Psoas muscle (tissue), 7 donors: ENCODE measurements at regions not wholly inside any gene's neighbourhood (a gene's known extent, or its start where the extent isn't known, plus 50 kb on each side); places are given as distances from the start of the nearest gene placed in this dataset.
"Not testable (repeated sequence)": the region's sequence is repeated elsewhere in the genome, so short reads cannot be mapped to it uniquely, and the experiment has no call there.

ENCODE experiments used
- ATAC-seq, 4 donors: fragments of 200-7000 bp; cut with Tn5 transposase; one replicate each; pipeline ENCODE4 v1.9.1; 2020; ENCODE audit warnings: moderate library complexity in 3 of 4, mild to moderate bottlenecking in 2 of 4
- DNase-seq, 2 donors: peaks; one replicate each; pipeline ENCODE4 v3.0.0-alpha.2; 2020
- H3K27ac ChIP-seq: fragments of 200-600 bp; one replicate; pipeline ENCODE4 v1.8.0; 2022
- H3K27me3 ChIP-seq, 3 donors: fragments of 200-600 bp in 1 of 3; one replicate each; pipeline versions ENCODE4 v1.6.1 to v1.8.0; 2013 to 2022; ENCODE audit warnings: low read length in 2 of 3, mild to moderate bottlenecking in 2 of 3, moderate library complexity in 1 of 3; ENCODE audit not compliant: insufficient read depth in 3 of 3
- H3K36me3 ChIP-seq, 2 donors: fragments of 200-600 bp in 1 of 2; one replicate each; pipeline versions ENCODE4 v1.6.1 to v1.8.0; 2013 to 2022; ENCODE audit warnings: low read depth in 1 of 2, mild to moderate bottlenecking in 1 of 2, moderate library complexity in 1 of 2; ENCODE audit not compliant: insufficient read depth in 1 of 2
- H3K4me1 ChIP-seq: fragments of 200-600 bp; one replicate; pipeline ENCODE4 v1.8.0; 2022
- H3K4me3 ChIP-seq: fragments of 200-600 bp; one replicate; pipeline ENCODE4 v1.8.0; 2022; ENCODE audit warnings: mild to moderate bottlenecking
- H3K9me3 ChIP-seq: fragments of 200-600 bp; one replicate; pipeline ENCODE4 v1.8.0; 2022
- WGBS, 3 donors: extraction: QIAGEN DNeasy Blood & Tissue Kit; methylation state at CpG; one replicate each; pipeline versions ENCODE4 v1.1.6 to v1.1.7; 2013; 5-methylcytosine and 5-hydroxymethylcytosine counted together
- intact Hi-C, 2 donors: fragments of 100-400 bp; cut with DNase I; formaldehyde crosslinking; loops; one replicate each; pipeline versions ENCODE4 v1.11.0 to v1.14.2; 2022
- donor health status: healthy with polysubstance abuse.
- donor health status: DM: no; HTN: no; CAD: no; lungs with moderate emphysema.
- donor health status: Bipolar disorder and iron deficiency.
- donor health status: healthy.
- donor health status: DM: yes; HTN: yes; CAD: no.
- donor health status: DM: no; HTN: no; CAD: no.
- donor health status: DM: yes; HTN: yes; CAD: no.

DNA sequence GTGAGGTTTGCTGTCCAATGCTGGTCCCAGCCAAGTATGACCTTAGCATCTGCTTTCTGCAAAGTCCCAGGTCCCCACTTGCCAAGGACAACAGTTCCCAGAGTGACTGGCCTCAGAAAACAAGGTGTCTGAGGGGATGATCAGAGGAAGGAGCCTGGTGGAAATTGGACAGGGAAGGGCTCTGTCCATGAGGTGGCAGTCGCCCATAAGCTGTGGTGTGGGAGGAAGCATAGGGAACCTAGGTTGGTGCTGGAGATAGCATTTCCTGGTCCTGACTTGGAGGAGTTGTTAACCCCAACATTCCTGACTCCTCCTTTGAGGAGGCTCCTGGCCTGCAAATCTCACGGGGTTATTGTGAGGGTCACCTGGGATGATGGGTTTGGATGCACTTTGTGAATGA is 77.8 kb downstream of the LIMS4 start:
- H3K4me3 ChIP-seq, H3K27ac ChIP-seq, DNase-seq, H3K9me3 ChIP-seq, H3K36me3 ChIP-seq, intact Hi-C loops, H3K27me3 ChIP-seq, H3K4me1 ChIP-seq: not testable (repeated sequence)
- WGBS, 3 donors, result 75 to 86% methylated on average over 1 of the region's 2 CpGs; no CpG with 5 or more reads in 1 of the 3 donors
- ATAC-seq, result peak in 3 of 4 donors; percentile 40 to 49 (median 43)

GRCh38 chr2:110392366-110392765 is 80.2 kb downstream of the LIMS4 start:
- H3K27me3 ChIP-seq, intact Hi-C loops, H3K4me3 ChIP-seq, H3K4me1 ChIP-seq, ATAC-seq, H3K36me3 ChIP-seq, H3K9me3 ChIP-seq, H3K27ac ChIP-seq: not testable (repeated sequence)
- WGBS, 3 donors, result 89 to 97% (median 94%) methylated on average over 5 to 8 of the region's 8 CpGs
- DNase-seq, result peak in 1 of 2 donors; percentile 35

DNA sequence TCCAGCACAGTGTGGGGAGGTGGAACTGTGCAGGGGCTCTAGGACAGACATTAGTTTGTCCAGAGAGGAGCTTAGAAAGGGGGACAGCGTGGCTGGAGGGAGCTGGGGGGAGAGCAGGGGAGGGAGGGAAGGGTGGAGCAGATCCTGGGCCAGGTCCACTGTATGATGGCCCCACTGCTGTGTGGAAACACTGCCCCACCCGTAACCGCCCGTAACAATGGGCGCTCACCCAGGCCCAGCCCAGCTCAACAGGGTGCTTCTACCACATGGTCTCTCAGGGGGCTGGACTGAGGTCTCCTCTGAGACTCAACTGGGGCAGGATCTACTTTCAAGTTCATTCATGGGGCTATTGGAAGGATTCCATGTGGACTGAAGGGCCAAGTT is 81.6 kb downstream of the LIMS4 start:
- intact Hi-C loops, H3K36me3 ChIP-seq, H3K27me3 ChIP-seq, H3K9me3 ChIP-seq, H3K4me3 ChIP-seq, H3K4me1 ChIP-seq, H3K27ac ChIP-seq: not testable (repeated sequence)
- 98% methylated on average over 4 of the region's 5 CpGs; no CpG with 5 or more reads in 2 of the 3 donors for WGBS, 3 donors
- peak in 1 of 4 donors; percentile 18 for ATAC-seq
- DNase-seq, result peak in 1 of 2 donors; percentile 35

DNA sequence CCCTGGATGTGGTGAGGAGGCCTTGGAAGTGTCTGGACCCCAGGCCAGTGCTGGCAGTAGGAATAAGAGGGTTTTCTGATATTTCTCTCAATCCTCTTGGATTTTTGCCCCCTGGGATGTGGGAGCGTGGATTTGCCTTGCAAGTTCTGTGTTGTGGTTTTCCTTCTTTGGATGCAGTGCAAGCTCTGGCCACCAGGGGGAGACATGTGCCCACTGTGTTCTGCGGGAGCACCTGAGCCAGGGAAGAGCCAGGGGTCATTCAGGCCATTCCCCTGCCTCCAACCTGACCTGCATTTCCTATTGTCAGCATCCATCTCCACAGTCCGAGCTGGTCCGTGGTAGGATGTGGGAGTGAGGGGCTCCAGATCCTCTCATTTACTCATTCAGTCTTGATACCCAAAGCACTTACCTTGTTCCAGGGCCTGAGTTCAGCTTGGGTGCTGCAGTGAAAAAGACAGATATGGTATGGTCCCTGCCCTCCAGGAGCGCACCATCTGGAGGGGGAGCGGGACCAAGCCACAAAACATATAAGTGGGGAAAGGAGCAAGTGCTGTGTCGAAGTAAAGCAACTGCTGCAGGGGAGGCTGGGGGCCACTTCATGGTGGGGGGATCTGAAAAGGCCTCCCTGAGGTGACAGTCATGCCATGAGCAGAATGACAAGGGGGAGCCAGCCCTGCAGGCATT is 82.1 kb downstream of the LIMS4 start:
- H3K9me3 ChIP-seq, DNase-seq, H3K4me3 ChIP-seq, H3K27me3 ChIP-seq, H3K4me1 ChIP-seq, H3K27ac ChIP-seq, H3K36me3 ChIP-seq, intact Hi-C loops: not testable (repeated sequence)
- ATAC-seq, result peak; percentile 55 to 75 (median 66)
- WGBS, 3 donors, result 70 to 80% (median 73%) methylated on average over 4 to 5 of the region's 7 CpGs

DNA sequence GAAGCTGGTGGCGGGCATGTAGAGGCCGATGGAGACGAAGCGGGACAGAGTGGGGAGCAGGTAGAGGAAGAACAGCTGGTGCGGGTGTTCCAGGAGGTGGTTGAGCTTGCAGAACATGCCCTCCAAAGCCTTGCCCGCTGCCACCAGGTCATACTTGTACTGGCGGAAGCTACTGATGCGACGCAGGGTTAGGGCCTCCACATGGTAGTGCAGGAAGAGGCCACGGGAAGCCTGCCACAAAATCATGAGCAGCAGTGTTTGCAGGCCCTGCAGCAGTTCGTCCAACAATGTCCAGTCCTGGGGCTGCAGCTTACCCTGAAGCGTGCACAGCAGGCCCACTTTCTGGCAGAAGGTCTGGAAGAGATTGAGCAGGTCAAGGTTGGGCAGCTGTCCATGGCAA is 85.6 kb downstream of the LIMS4 start:
- intact Hi-C loops, DNase-seq, H3K9me3 ChIP-seq, H3K36me3 ChIP-seq, H3K27ac ChIP-seq, H3K4me1 ChIP-seq, H3K27me3 ChIP-seq, ATAC-seq, H3K4me3 ChIP-seq: not testable (repeated sequence)
- WGBS, 3 donors, result 84 to 94% (median 91%) methylated on average over 5 to 6 of the region's 12 CpGs

- 79 to 85% (median 83%) methylated on average over 7 of the region's 10 CpGs for WGBS, 3 donors
- H3K36me3 ChIP-seq, H3K27me3 ChIP-seq, H3K4me3 ChIP-seq, H3K27ac ChIP-seq, H3K4me1 ChIP-seq, ATAC-seq, intact Hi-C loops, H3K9me3 ChIP-seq, DNase-seq: not testable (repeated sequence)
These were observed 86.1 kb downstream of the LIMS4 start for GRCh38 chr2:110386546-110386945.

DNA sequence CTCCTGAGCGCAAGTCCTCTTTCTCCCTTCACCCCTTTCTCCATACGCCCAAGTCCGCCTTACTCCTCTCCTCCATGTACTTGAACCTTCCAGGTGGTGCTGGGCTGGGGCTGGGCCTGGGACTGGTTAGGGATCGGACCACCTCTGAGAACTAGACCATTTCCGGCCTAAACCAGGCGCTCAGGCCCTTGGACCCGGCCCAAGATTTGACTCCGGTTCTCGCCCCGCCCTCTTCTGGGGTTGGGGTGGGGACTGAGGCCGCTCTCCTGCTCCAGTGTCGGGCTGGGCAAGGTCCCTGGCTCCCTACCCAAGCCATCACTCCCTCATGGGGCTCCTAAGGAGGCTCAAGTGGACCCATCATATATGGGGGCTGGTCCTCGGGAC is 87.9 kb downstream of the LIMS4 start:
- H3K4me3 ChIP-seq, H3K9me3 ChIP-seq, H3K36me3 ChIP-seq, intact Hi-C loops, DNase-seq, H3K27ac ChIP-seq, H3K27me3 ChIP-seq, H3K4me1 ChIP-seq: not testable (repeated sequence)
- WGBS, 3 donors, result no CpG with 5 or more reads among the region's 13 CpGs
- peak; percentile 20 to 34 (median 27) for ATAC-seq

DNA sequence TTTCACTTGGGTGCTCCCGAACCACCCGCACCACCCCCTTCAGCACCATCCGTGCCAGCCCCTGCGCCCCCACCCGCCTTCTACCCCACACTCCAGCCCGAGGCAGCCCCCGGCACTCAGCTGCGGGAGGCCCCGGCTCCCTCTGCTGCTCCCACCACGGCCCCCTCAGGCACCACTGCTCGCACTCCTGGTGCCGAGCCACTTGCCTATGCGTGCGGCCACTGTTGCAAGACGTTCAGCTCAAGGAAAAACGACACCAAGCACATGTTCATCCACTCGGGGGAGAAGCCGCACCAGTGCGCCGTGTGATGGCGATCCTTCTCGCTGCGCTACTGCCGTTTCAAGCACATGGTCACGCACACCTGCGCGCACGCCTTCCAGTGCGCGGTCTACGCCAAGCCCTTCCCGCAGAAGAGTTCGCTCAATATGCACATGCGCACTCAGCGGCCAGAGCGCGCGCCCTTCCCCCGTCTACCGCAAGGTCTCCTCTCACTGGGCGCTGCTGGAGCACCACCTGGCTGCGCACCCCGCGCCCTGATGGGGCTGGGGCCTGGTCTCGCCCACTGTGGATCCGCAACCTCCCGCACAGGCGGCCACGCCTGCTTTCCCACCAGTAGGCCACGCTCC is 88.4 kb downstream of the LIMS4 start:
- H3K36me3 ChIP-seq, DNase-seq, H3K27ac ChIP-seq, H3K27me3 ChIP-seq, intact Hi-C loops, H3K4me3 ChIP-seq, H3K4me1 ChIP-seq, H3K9me3 ChIP-seq: not testable (repeated sequence)
- ATAC-seq, result peak; percentile 70 to 82 (median 80)
- WGBS, 3 donors, result no CpG with 5 or more reads among the region's 50 CpGs

DNA sequence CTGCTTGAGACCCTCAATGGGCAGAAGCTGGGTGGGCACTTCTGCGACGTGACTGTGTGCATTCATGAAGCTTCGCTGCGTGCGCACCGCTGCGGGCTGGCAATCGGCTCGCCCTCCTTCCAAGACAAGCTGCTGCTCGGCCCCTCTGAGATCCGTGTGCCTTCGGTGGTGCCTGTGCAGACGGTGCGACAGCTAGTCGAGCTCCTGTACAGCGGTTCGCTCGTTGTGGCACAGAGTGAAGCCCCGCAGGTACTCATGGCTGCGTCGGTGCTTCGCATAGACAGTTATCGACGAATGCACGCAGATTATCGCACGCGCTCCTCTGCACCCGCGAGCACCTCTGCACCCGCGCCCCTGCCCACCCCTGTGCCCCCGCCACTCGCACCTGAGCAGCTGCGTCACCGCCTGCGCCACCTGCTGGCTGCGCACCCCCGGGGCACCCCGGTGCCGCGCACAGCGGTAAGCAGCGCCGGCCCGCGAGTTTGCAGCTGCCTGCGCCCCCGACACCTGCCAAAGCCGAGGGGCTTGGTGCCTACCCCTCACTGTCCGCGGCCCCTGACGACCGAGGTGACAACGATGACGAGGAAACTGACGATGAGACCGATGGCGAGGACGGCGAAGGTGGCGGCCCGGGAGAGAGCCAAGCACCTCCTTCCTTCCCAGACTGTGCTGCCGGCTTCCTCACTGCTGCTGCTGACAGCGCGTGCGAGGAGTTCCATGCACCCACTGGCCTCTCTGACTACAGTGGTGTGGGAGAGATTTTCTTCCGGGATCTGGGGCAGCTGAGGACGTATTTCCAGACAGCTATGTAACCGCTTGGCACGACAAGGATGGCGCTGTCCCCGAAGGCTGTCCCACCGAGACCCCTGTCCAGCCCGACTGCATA is 89.2 kb downstream of the LIMS4 start:
- H3K4me1 ChIP-seq, H3K27me3 ChIP-seq: not testable (repeated sequence)
- no CpG with 5 or more reads among the region's 75 CpGs for WGBS, 3 donors

DNA sequence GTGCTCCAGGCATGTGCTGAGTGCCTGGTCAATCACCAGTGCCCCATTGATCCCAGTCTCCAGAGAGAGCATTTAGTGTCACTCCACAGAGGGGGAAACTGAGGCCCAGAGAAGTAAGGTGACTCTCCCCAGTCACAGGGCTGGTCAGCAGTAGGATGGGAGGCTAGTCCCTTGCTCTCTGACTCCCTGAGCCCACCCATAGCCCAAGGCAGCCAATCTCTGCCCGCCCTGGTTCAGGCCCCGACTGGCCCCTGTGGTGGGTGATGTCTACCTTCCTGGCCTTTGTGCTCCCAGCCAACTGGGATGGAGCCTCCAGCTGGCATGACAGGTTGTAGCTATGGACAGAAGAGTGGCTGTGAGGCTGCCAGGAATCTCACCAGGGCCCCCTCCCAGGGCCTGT is 99.1 kb downstream of the LIMS4 start:
- H3K9me3 ChIP-seq, H3K36me3 ChIP-seq, H3K4me3 ChIP-seq, H3K27ac ChIP-seq, DNase-seq, intact Hi-C loops, H3K4me1 ChIP-seq, ATAC-seq, H3K27me3 ChIP-seq: not testable (repeated sequence)
- 92 to 96% (median 95%) methylated on average over 2 of the region's 2 CpGs for WGBS, 3 donors

More for the DNA sequence above, 89.2 kb downstream of the LIMS4 start:
- peak; percentile 85 to 92 (median 88) for ATAC-seq
- H3K4me3 ChIP-seq, H3K36me3 ChIP-seq, H3K27ac ChIP-seq, H3K9me3 ChIP-seq, DNase-seq, intact Hi-C loops: not testable (repeated sequence)

DNA sequence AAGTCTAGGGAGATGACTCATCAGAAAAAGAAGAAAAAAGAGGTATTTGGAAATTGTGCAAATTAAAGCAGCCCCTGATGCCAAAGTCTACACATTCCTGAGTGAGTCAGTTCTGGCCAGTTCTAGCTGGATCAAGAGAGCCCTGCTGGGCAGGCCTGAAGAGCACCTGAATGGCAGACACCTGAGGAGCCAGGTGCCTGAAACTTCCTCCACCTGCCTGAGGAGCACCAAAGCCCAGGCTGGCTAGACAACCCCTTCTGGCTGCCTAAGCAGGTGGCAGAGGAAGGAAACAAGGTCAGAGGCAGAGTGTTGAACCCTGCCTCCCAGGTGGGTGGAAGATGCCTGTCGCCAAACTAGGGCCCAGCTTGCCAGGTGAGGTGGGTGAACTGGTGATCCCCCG is 101.0 kb downstream of the LIMS4 start:
- DNase-seq, H3K27me3 ChIP-seq, H3K4me1 ChIP-seq, ATAC-seq, H3K9me3 ChIP-seq, H3K4me3 ChIP-seq, intact Hi-C loops, H3K36me3 ChIP-seq, H3K27ac ChIP-seq: not testable (repeated sequence)
- WGBS, 3 donors, result 73 to 89% (median 80%) methylated on average over 1 to 2 of the region's 2 CpGs
